DND-41 (cell line): ENCODE measurements at regions not wholly inside any gene's neighbourhood (a gene's known extent, or its start where the extent isn't known, plus 50 kb on each side); places are given as distances from the start of the nearest gene placed in this dataset.

Experiments used
- CTCF ChIP-seq: IDR thresholded peaks from 2 replicates; pipeline ENCODE4 v1.5.1; 2012; ENCODE audit warnings: borderline replicate concordance, low read length, moderate library complexity, mild to moderate bottlenecking; ENCODE audit not compliant: poor library complexity, severe bottlenecking; ENCODE audit errors: extremely low read depth
- EZH2 ChIP-seq: IDR thresholded peaks from 3 replicates; pipeline ENCODE4 v1.6.1; 2012; ENCODE audit warnings: borderline replicate concordance, low read depth, mild to moderate bottlenecking, moderate library complexity, low read length, inconsistent platforms; ENCODE audit not compliant: severe bottlenecking

- no peak for TF ChIP-seq EZH2
- no peak for TF ChIP-seq CTCF
Measured at GRCh38 chr20:41726727-41727126, 108.5 kb upstream of the CHD6 start.
